Activated CD4-positive, alpha-beta memory T cell treated with anti-CD3 and anti-CD28 coated beads, Interleukin-2, amount 10 ng/mL, durations not matched to agents 7 days and 5 days (primary cell): ENCODE measurements at regions not wholly inside any gene's neighbourhood (a gene's known extent, or its start where the extent isn't known, plus 50 kb on each side); places are given as distances from the start of the nearest gene placed in this dataset.
"Not testable (repeated sequence)": the region's sequence is repeated elsewhere in the genome, so short reads cannot be mapped to it uniquely, and the experiment has no call there.

Experiments
- CTCF ChIA-PET: fragments of 350-600 bp; sonication (Branson Sonifier 250); formaldehyde crosslinking; loops from one replicate; lab custom pipeline; 2021; ENCODE audit warnings: antibody characterized with exemption, inconsistent platforms; lab: Charles Lee
- POLR2A ChIA-PET: fragments of 350-600 bp; sonication (Branson Sonifier 250); formaldehyde crosslinking; loops from one replicate; lab custom pipeline; 2021; ENCODE audit warnings: antibody characterized with exemption; lab: Charles Lee
- DNase-seq: peaks from one replicate; pipeline ENCODE4 v3.0.0-alpha.2; 2020
- H3K27ac Mint-ChIP-seq: one replicate; pipeline ENCODE4 v1.8.0; 2021; ENCODE audit warnings: mild to moderate bottlenecking, mixed read lengths
- H3K27me3 Mint-ChIP-seq: one replicate; pipeline ENCODE4 v1.8.0; 2021; ENCODE audit warnings: mixed read lengths
- H3K36me3 Mint-ChIP-seq: one replicate; pipeline ENCODE4 v1.8.0; 2021; ENCODE audit warnings: low read depth, mixed read lengths
- H3K4me1 Mint-ChIP-seq: one replicate; pipeline ENCODE4 v1.8.0; 2021; ENCODE audit warnings: mixed read lengths
- H3K4me3 Mint-ChIP-seq: one replicate; pipeline ENCODE4 v1.8.0; 2021; ENCODE audit warnings: mild to moderate bottlenecking, mixed read lengths
- H3K9me3 Mint-ChIP-seq: one replicate; pipeline ENCODE4 v1.8.0; 2021; ENCODE audit warnings: mixed read lengths

DNA sequence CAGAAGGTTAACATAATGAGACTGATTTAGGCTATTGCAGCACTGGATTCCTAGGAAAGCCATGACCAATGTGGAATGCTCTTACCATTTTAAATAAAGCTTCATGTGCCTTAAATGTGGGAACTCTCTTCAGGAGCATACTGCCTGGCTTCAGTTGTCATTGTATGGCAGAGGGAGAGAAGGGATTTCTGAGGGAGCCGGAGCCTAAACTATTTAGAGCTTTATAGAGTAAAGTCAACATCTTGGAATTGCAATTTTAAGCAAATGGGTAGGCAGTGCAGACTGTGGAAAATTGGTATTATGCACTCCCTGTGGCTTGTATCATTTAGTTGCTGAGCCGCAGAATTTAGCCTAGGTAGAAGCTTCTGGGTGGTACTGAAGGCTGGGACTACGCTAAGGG lies 2041.4 kb downstream of the PCDH9 start:
- ChIA-PET POLR2A (no interaction called here), CTCF (no interaction called here)
- Mint-ChIP-seq H3K4me1 (no peaks in the 10 kb centered on the region), H3K4me3 (no peak overlapping the region), H3K36me3 (no peaks in the 10 kb centered on the region), H3K9me3 (peaks cover 11% of the 10 kb centered on the region), H3K27me3 (no peaks in the 10 kb centered on the region), H3K27ac (no peak overlapping the region)
- no peak for DNase-seq

DNA sequence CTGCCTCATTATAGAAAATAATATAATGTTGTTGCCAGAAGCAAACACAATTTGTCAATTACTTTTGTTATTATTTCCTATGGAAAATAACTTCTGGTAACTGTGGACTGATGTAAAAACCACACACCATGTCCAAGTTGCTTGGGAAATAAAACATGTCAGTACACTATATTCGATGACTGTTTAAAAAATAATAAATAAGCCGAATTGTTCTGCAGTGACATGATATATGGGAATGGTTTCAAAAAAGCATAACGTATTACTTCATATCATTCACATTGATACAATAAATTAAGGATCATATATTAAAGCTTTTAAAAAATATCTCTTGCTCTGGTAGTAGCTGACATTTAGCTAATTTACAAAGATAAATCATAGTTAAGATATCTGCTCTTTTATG lies 2062.1 kb downstream of the PCDH9 start:
- CTCF ChIA-PET, result no interaction called here

DNA sequence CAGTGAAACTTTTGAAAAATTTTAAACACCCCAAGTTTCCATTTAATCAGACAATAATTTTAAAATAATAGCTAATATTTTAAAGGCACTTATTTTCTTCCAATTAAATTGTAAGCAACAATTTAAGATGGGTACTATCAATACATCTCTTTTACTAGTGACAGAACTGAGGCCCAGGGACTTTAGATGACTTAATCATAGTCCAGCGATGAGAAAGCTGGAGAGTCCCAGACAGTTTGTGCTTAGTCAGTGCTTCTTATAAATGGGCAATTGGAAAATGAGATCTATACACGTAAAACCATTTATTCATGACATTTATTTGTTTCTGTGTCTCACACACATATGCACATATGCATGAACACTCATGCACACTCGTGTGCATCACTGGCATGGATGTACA lies 2063.5 kb downstream of the PCDH9 start:
- CTCF ChIA-PET, result no interaction called here
- no peak overlapping the region for H3K27ac Mint-ChIP-seq
- POLR2A ChIA-PET, result no interaction called here
- no peaks in the 10 kb centered on the region for H3K27me3 Mint-ChIP-seq
- no peak overlapping the region for H3K4me3 Mint-ChIP-seq
- H3K36me3 Mint-ChIP-seq, result no peaks in the 10 kb centered on the region
- DNase-seq, result no peak
- no peaks in the 10 kb centered on the region for H3K4me1 Mint-ChIP-seq
- no peaks in the 10 kb centered on the region for H3K9me3 Mint-ChIP-seq

More for the DNA sequence above, 2062.1 kb downstream of the PCDH9 start:
- no peaks in the 10 kb centered on the region for H3K9me3 Mint-ChIP-seq
- POLR2A ChIA-PET, result no interaction called here
- H3K27me3 Mint-ChIP-seq, result no peaks in the 10 kb centered on the region
- H3K4me3 Mint-ChIP-seq, result no peak overlapping the region
- no peak overlapping the region for H3K27ac Mint-ChIP-seq
- DNase-seq, result no peak
- H3K36me3 Mint-ChIP-seq, result no peaks in the 10 kb centered on the region
- H3K4me1 Mint-ChIP-seq, result no peaks in the 10 kb centered on the region

DNA sequence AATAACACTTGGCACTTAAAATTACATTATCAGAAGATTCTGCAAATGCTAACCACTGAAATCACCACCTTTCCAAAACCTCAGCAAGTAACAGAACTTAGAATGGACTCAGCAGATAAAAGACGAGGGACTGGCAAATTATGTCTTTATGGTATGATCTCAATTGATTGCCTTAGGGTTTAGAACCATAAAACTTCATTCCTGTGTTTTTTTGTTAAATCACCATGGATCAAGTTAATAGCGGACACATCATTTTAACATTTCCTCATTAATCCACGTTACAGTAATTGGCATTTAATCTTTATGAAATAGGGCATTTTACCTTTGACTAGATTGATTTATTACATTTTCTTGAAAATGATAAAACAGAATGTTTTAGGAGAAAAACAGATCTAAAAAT lies 2070.3 kb downstream of the PCDH9 start:
- Mint-ChIP-seq H3K9me3 (no peaks in the 10 kb centered on the region), H3K27ac (no peak overlapping the region), H3K36me3 (no peaks in the 10 kb centered on the region), H3K27me3 (no peaks in the 10 kb centered on the region), H3K4me1 (no peaks in the 10 kb centered on the region), H3K4me3 (no peak overlapping the region)
- ChIA-PET CTCF (no interaction called here), POLR2A (no interaction called here)
- DNase-seq, result no peak

DNA sequence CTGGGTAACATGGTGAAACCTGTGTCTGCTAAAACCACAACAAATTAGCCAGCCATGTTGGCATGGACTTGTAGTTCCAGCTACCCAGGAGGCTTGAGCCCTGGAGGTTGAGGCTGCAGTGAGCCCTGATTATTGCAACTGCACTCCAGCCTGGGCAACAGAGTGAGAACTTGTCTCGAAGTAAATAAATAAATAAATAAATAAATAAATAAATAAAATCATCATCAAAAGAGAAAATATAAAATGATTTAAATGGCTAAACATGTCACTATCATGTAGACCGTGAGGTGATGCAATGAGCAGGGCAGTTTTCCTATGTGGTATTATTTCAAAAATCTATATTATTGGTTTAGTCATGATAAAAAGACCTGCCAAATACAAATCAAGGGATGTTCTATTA lies 2074.3 kb downstream of the PCDH9 start:
- H3K27me3 Mint-ChIP-seq, result no peaks in the 10 kb centered on the region
- H3K4me1 Mint-ChIP-seq, result peaks cover 3% of the 10 kb centered on the region
- H3K36me3 Mint-ChIP-seq, result no peaks in the 10 kb centered on the region
- DNase-seq, result no peak
- CTCF ChIA-PET, result no interaction called here
- H3K27ac Mint-ChIP-seq, result no peak overlapping the region
- POLR2A ChIA-PET, result no interaction called here
- H3K4me3 Mint-ChIP-seq, result no peak overlapping the region
- peaks cover 9% of the 10 kb centered on the region for H3K9me3 Mint-ChIP-seq

DNA sequence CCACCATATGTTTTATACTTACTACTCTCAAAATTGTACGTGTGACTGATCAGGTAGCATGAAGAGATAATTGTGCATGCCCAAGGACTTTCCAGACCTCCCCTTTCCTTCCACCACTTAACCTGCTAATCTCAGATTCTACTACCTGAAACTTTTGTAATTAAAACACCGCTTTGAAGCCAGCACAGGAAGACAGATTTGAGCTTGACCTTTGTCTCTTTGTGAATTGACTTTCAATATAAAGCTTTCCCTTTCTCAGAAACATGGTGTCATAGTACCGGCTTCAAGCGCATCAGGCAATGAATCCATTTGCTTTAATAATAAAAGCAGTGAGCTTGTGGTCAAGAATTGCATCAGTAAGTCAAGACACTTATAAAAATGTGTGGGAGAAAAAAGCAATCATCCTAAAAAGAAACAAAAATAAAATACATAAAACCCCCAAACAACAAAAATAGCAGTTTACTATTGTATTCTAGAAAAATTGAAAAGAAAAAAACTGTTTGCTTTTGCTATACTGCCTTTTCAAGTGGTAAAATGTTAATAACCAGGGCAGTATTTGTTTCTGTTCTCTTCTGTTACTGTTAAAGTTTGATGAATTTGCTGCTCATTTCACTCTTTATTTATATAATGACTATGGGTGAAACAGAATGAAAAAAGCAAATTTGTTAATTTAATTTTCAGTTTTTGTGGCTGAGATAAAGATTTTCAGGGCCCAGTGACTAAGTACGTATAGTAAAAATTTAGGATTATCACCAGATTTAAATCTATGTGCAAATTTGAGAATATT lies 2075.3 kb downstream of the PCDH9 start:
- no peak for DNase-seq
- Mint-ChIP-seq H3K4me3 (no peak overlapping the region), H3K27me3 (no peaks in the 10 kb centered on the region), H3K36me3 (no peaks in the 10 kb centered on the region), H3K4me1 (peaks cover 3% of the 10 kb centered on the region), H3K9me3 (peaks cover 12% of the 10 kb centered on the region), H3K27ac (no peak overlapping the region)
- ChIA-PET CTCF (no interaction called here), POLR2A (no interaction called here)

DNA sequence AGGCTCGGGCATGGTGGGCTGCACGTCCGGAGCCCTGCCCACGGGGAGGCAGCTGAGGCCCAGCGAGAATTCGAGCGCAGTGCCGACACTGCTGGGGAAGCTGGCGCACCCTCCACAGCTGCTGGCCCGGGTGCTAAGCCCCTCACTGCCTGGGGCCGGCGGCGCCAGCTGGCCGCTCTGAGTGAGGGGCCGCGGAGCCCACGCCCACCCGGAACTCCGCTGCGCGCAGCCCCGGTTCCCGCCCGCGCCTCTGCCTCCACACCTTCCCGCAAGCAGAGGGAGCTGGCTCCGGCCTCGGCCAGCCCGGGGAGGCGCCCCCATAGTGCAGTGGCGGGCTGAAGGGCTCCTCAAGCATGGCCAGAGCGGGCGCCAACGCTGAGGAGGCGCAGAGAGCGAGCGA lies 2080.4 kb downstream of the PCDH9 start:
- no peak for DNase-seq
- Mint-ChIP-seq H3K36me3 (no peaks in the 10 kb centered on the region), H3K4me1 (peaks cover 3% of the 10 kb centered on the region), H3K27me3 (no peaks in the 10 kb centered on the region), H3K27ac (no peak overlapping the region), H3K9me3 (peaks cover 17% of the 10 kb centered on the region), H3K4me3 (no peak overlapping the region)
- ChIA-PET POLR2A (no interaction called here), CTCF (no interaction called here)

DNA sequence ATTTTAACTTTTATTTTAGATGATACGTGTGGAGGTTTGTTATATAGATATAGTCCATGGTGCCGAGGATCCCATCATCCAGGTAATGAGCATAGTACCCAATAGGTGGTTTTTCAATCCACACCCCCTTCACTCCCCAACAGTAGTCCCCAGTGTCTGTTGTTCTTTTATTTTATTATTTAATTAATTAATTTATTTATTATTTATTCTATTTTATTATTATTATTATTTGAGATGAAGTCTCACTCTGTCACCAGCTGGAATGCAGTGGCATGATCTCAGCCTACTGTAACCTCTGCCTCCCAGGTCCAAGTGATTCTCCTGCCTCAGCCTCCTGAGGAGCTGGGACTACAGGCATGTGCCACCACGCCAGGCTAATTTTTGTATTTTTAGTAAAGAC lies 2086.2 kb downstream of the PCDH9 start:
- H3K9me3 Mint-ChIP-seq, result peaks cover 7% of the 10 kb centered on the region
- H3K27ac Mint-ChIP-seq, result no peak overlapping the region
- no peaks in the 10 kb centered on the region for H3K27me3 Mint-ChIP-seq
- H3K36me3 Mint-ChIP-seq, result no peaks in the 10 kb centered on the region
- DNase-seq, result no peak
- ChIA-PET CTCF (no interaction called here), POLR2A (no interaction called here)
- no peaks in the 10 kb centered on the region for H3K4me1 Mint-ChIP-seq
- no peak overlapping the region for H3K4me3 Mint-ChIP-seq

DNA sequence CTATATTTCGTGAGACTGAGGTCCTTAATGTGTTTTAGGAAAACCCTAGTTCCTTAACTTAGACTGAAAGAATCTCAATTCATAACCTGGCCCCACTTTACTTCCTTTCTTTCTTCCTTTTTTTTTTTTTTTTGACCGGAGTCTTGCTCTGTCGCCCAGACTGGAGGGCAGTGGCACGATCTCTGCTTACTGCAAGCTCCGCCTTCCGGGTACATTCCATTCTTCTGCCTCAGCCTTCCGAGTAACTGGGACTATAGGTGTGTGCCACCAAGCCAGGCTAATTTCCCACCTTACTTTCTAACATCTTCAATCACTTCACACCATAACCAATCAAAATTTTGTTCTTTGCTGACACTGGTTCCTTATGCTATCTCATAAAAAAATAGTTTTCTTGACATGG lies 2097.0 kb downstream of the PCDH9 start:
- no peaks in the 10 kb centered on the region for H3K4me1 Mint-ChIP-seq
- ChIA-PET POLR2A (no interaction called here), CTCF (no interaction called here)
- H3K27ac Mint-ChIP-seq, result no peak overlapping the region
- H3K27me3 Mint-ChIP-seq, result no peaks in the 10 kb centered on the region
- no peaks in the 10 kb centered on the region for H3K36me3 Mint-ChIP-seq
- H3K9me3 Mint-ChIP-seq, result no peaks in the 10 kb centered on the region
- DNase-seq, result no peak
- H3K4me3 Mint-ChIP-seq, result no peak overlapping the region

DNA sequence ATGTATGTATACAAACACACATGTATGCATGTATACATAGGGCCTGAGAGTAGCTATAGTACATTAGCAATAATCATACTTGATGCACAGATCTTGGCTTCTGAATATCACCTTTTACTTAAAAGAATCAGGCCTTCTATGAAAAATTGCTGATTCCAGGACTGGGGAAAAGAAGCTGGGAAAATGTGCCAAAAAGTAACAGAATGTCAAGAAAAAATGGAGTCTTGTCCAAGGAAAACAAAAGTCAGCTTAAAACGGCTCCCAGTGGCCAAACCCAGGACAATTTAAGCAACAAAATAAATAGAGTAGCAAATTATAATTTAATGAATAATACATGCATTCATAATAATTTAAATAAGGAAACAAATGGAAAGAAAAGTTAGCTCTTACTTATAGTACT lies 2104.9 kb downstream of the PCDH9 start:
- Mint-ChIP-seq H3K4me3 (no peak overlapping the region), H3K9me3 (peaks cover 6% of the 10 kb centered on the region), H3K36me3 (no peaks in the 10 kb centered on the region), H3K27ac (no peak overlapping the region), H3K4me1 (no peaks in the 10 kb centered on the region), H3K27me3 (no peaks in the 10 kb centered on the region)
- POLR2A ChIA-PET, result no interaction called here
- CTCF ChIA-PET, result no interaction called here
- no peak for DNase-seq

DNA sequence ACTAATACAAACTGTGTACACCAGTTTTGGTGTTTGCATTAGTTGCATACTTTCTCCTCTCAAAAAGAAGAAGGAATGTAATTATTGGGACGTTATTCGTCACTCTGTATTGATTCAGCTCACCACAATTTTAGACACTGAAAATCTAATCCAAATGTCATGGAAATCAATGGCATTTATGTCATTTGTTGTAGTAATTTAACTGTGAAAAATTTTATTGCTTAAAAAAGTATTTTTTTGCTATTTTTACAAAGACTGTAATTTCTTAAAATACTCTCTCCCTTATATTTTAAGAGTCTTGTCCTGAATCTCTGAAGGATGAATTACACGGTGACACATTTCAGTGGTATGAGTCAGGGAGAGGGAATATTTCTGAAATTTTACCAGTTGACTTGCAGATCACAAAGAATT lies 2117.6 kb downstream of the PCDH9 start:
- no peaks in the 10 kb centered on the region for H3K27me3 Mint-ChIP-seq
- no peak overlapping the region for H3K27ac Mint-ChIP-seq
- peaks cover 4% of the 10 kb centered on the region for H3K9me3 Mint-ChIP-seq
- POLR2A ChIA-PET, result no interaction called here
- CTCF ChIA-PET, result no interaction called here
- no peak overlapping the region for H3K4me3 Mint-ChIP-seq
- no peaks in the 10 kb centered on the region for H3K4me1 Mint-ChIP-seq
- DNase-seq, result no peak
- H3K36me3 Mint-ChIP-seq, result no peaks in the 10 kb centered on the region

DNA sequence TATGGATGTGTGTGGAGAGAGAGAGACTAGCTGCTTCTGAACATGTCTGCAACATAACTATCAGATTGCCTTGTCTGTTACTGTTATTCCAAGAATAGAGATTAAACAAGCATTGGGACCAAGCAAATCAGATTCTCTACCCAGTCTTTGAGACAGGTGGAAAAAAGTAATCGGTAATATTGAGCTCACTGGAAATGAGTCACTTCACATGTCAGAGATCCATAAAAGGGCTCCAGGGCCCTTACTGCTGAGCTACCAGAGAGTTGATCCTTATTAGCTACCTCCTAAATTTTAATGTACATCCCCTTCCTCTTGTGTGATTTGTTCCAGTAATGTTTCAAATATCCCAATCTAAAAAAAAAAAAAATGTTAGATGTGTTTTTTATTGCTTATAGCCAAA lies 2118.0 kb downstream of the PCDH9 start:
- Mint-ChIP-seq H3K27ac (no peak overlapping the region), H3K4me3 (no peak overlapping the region), H3K36me3 (no peaks in the 10 kb centered on the region), H3K9me3 (peaks cover 5% of the 10 kb centered on the region), H3K27me3 (no peaks in the 10 kb centered on the region), H3K4me1 (no peaks in the 10 kb centered on the region)
- no peak for DNase-seq
- ChIA-PET POLR2A (no interaction called here), CTCF (no interaction called here)

DNA sequence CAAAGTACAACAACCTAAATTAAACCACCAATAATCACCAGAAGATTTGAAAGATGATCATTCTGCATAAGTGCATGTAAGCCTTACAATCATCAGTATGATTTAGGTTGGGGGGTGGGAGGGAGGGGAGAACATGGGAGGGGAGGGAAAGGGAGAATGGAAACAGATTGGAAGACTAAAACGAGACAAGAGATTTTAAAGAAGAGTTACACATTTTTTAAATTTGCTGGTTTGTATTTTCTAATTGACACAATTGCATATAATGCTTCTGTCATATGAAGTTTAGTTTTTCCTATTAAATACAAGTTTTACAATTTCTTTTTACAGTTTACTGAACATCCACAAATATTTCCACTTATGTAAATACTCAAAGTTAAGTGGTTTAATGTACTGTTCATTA lies 2118.9 kb downstream of the PCDH9 start:
- no peaks in the 10 kb centered on the region for H3K27me3 Mint-ChIP-seq
- ChIA-PET CTCF (no interaction called here), POLR2A (no interaction called here)
- H3K27ac Mint-ChIP-seq, result no peak overlapping the region
- H3K4me1 Mint-ChIP-seq, result no peaks in the 10 kb centered on the region
- peaks cover 11% of the 10 kb centered on the region for H3K9me3 Mint-ChIP-seq
- DNase-seq, result no peak
- no peaks in the 10 kb centered on the region for H3K36me3 Mint-ChIP-seq
- H3K4me3 Mint-ChIP-seq, result no peak overlapping the region

DNA sequence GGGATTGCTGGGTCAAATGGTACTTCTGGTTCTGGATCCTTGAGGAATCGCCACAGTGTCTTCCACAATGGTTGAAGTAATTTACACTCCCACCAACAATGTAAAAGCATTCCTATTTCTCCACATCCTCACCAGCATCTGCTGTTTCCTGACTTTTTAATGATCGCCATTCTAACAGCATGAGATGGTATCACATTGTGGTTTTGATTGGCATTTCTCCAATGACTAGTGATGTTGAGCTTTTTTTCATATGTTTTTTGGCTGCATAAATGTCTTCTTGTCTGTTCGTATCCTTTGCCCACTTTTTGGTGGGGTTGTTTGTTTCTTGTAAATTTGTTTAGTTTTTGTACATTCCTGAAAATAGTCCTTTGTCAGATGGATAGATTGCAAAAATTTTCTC lies 2125.7 kb downstream of the PCDH9 start:
- POLR2A ChIA-PET, H3K27me3 Mint-ChIP-seq, H3K4me3 Mint-ChIP-seq, DNase-seq, H3K27ac Mint-ChIP-seq, H3K36me3 Mint-ChIP-seq, H3K4me1 Mint-ChIP-seq, CTCF ChIA-PET: not testable (repeated sequence)
- H3K9me3 Mint-ChIP-seq, result peaks cover 19% of the 10 kb centered on the region
